IMR-90 (cell line): ENCODE measurements at regions not wholly inside any gene's neighbourhood (a gene's known extent, or its start where the extent isn't known, plus 50 kb on each side); places are given as distances from the start of the nearest gene placed in this dataset.

Experiments used
- ATAC-seq: fragments of 200-7000 bp; cut with Tn5 transposase; 2 replicates; pipeline ENCODE4 v1.9.1; 2020; ENCODE audit warnings: low read depth, mild to moderate bottlenecking, moderate library complexity
- BruUV-seq: library from RNA; stranded (reverse); fragments of 400-500 nt; replicated peaks from 2 replicates; lab custom pipeline; 2021; lab: Mats Ljungman, UMichigan
- CTCF ChIA-PET: fragments of 300-600 bp; formaldehyde crosslinking; extraction: SDS; loops from one replicate; lab custom pipeline; 2021; ENCODE audit warnings: antibody characterized with exemption; lab: Yijun Ruan, JAX
- POLR2A ChIA-PET: fragments of 300-600 bp; sonication (Branson Sonifier 250); formaldehyde crosslinking; loops from one replicate; lab custom pipeline; 2022; ENCODE audit warnings: antibody characterized with exemption; ENCODE audit not compliant: unreplicated experiment; lab: Charles Lee
- DNase-seq: peaks from one replicate; pipeline ENCODE4 v3.0.0; 2013
- H2AFZ ChIP-seq: replicated peaks from 2 replicates; pipeline ENCODE3; 2013; ENCODE audit warnings: low read length, mild to moderate bottlenecking; ENCODE audit not compliant: poor library complexity
- H2AK5ac ChIP-seq: 2 replicates; pipeline ENCODE4 v1.6.1; 2013; ENCODE audit warnings: low read depth, low read length, inconsistent platforms
- H2AK9ac ChIP-seq: replicated peaks from 2 replicates; pipeline ENCODE3; 2013; ENCODE audit warnings: mild to moderate bottlenecking, low read depth, low read length, moderate library complexity; ENCODE audit not compliant: poor library complexity
- H2BK120ac ChIP-seq: 2 replicates; pipeline ENCODE4 v1.6.1; 2013; ENCODE audit warnings: low read depth, low read length, inconsistent platforms
- H2BK15ac ChIP-seq: 3 replicates; pipeline ENCODE4 v1.6.1; 2013; ENCODE audit warnings: low read depth, low read length, inconsistent platforms
- H2BK20ac ChIP-seq: 2 replicates; pipeline ENCODE4 v1.6.1; 2013; ENCODE audit warnings: low read depth, mild to moderate bottlenecking, inconsistent platforms, low read length, moderate library complexity
- H2BK5ac ChIP-seq: 2 replicates; pipeline ENCODE4 v1.6.1; 2013; ENCODE audit warnings: mild to moderate bottlenecking, low read depth, low read length, inconsistent platforms; ENCODE audit not compliant: poor library complexity, severe bottlenecking
- H3K14ac ChIP-seq: replicated peaks from 2 replicates; pipeline ENCODE4 v1.6.1; 2013; ENCODE audit warnings: low read depth, low read length, inconsistent platforms
- H3K18ac ChIP-seq: 2 replicates; pipeline ENCODE4 v1.6.1; 2013; ENCODE audit warnings: low read depth, low read length, control low read depth
- H3K23ac ChIP-seq: 2 replicates; pipeline ENCODE4 v1.6.1; 2013; ENCODE audit warnings: low read depth, low read length, inconsistent platforms
- H3K27ac ChIP-seq: 2 replicates; pipeline ENCODE4 v1.5.1; 2013; ENCODE audit warnings: mild to moderate bottlenecking, control low read depth, low read length; ENCODE audit not compliant: insufficient read depth
- H3K27me3 ChIP-seq: 2 replicates; pipeline ENCODE4 v1.6.1; 2013; ENCODE audit warnings: low read length; ENCODE audit not compliant: control insufficient read depth, insufficient read depth
- H3K36me3 ChIP-seq: 2 replicates; pipeline ENCODE4 v1.6.1; 2013; ENCODE audit warnings: low read length, mixed read lengths; ENCODE audit not compliant: control insufficient read depth, insufficient read depth
- H3K4ac ChIP-seq: 2 replicates; pipeline ENCODE4 v1.6.1; 2013; ENCODE audit warnings: low read depth, low read length, inconsistent platforms
- H3K4me1 ChIP-seq: 2 replicates; pipeline ENCODE4 v1.6.1; 2013; ENCODE audit warnings: low read length, mixed read lengths; ENCODE audit not compliant: control insufficient read depth, insufficient read depth
- H3K4me2 ChIP-seq: 2 replicates; pipeline ENCODE4 v1.6.1; 2013; ENCODE audit warnings: low read depth, mild to moderate bottlenecking, control low read depth, low read length, moderate library complexity
- H3K4me3 ChIP-seq: 2 replicates; pipeline ENCODE4 v1.5.1; 2013; ENCODE audit warnings: low read depth, mild to moderate bottlenecking, control low read depth, low read length, moderate library complexity; ENCODE audit not compliant: insufficient read depth
- H3K56ac ChIP-seq: 2 replicates; pipeline ENCODE4 v1.6.1; 2013; ENCODE audit warnings: low read length, inconsistent platforms; ENCODE audit not compliant: insufficient read depth; ENCODE audit errors: extremely low read depth
- H3K79me1 ChIP-seq, 2 experiments: 2 replicates each; pipeline ENCODE4 v1.6.1; 2013; ENCODE audit warnings: low read length in 2 of 2, inconsistent platforms in 1 of 2, low read depth in 1 of 2
- H3K9ac ChIP-seq: 2 replicates; pipeline ENCODE4 v1.6.1; 2013; ENCODE audit warnings: low read depth, low read length, control low read depth
- H3K9me1 ChIP-seq: 2 replicates; pipeline ENCODE4 v1.6.1; 2013; ENCODE audit warnings: low read length, inconsistent platforms; ENCODE audit not compliant: insufficient read depth
- H3K9me3 ChIP-seq: 2 replicates; pipeline ENCODE4 v1.6.1; 2013; ENCODE audit warnings: low read length; ENCODE audit not compliant: control insufficient read depth, insufficient read depth
- H4K20me1 ChIP-seq: 2 replicates; pipeline ENCODE4 v1.6.1; 2013; ENCODE audit warnings: low read length, inconsistent platforms; ENCODE audit not compliant: insufficient read depth
- H4K5ac ChIP-seq: 2 replicates; pipeline ENCODE4 v1.6.1; 2013; ENCODE audit warnings: mild to moderate bottlenecking, low read depth, low read length, control low read depth
- H4K8ac ChIP-seq, 2 experiments: 2 replicates each; pipeline ENCODE4 v1.6.1; 2013; ENCODE audit warnings: low read depth in 2 of 2, low read length in 2 of 2, control low read depth in 1 of 2, inconsistent platforms in 1 of 2
- H4K91ac ChIP-seq: 2 replicates; pipeline ENCODE4 v1.6.1; 2013; ENCODE audit warnings: low read depth, low read length, inconsistent platforms; ENCODE audit not compliant: insufficient read depth
- CEBPB ChIP-seq: IDR thresholded peaks from 2 replicates; pipeline ENCODE4 v1.6.1; 2012; ENCODE audit warnings: low read depth, low read length, improper control_type of control experiment
- MAZ ChIP-seq: IDR thresholded peaks from 2 replicates; pipeline ENCODE4 v1.6.1; 2012; ENCODE audit warnings: low read depth, mild to moderate bottlenecking, low read length, improper control_type of control experiment, moderate library complexity, borderline replicate concordance
- MXI1 ChIP-seq: IDR thresholded peaks from 2 replicates; pipeline ENCODE4 v1.6.1; 2012; ENCODE audit warnings: low read depth, mild to moderate bottlenecking, low read length, moderate library complexity, borderline replicate concordance
- RAD21 ChIP-seq: IDR thresholded peaks from 2 replicates; pipeline ENCODE4 v1.6.1; 2012; ENCODE audit warnings: low read length, improper control_type of control experiment
- whole genome bisulfite sequencing, 2 experiments: methylation state at CpG; one replicate each; pipeline versions ENCODE4 v1.1.5 to v1.1.7; 2013; ENCODE audit warnings: missing lambda C conversion rate in 2 of 2; ENCODE audit not compliant: insufficient read length in 1 of 2; ENCODE audit errors: extremely low coverage in 2 of 2; 5-methylcytosine and 5-hydroxymethylcytosine counted together
- dilution Hi-C: fragments of 300-500 bp; cut with HindIII; formaldehyde crosslinking; loops from one replicate; pipeline ENCODE4 v1.14.3; 2018; ENCODE audit warnings: low sequenced_read_pairs; ENCODE audit not compliant: unreplicated experiment
- in situ Hi-C: fragments of 300-500 bp; cut with MboI; formaldehyde crosslinking; loops from 3 replicates; pipeline ENCODE4 v1.14.3; 2019; ENCODE audit warnings: low sequenced_read_pairs, inconsistent platforms, mixed read lengths
- intact Hi-C: fragments of 100-400 bp; cut with micrococcal nuclease; formaldehyde crosslinking; loops from 2 replicates; pipeline ENCODE4 v1.10.0; 2022
- TF ChIP-seq, protein P1 (sequence below): fragments of 150-350 bp; IDR thresholded peaks from 2 replicates; pipeline ENCODE4 v1.6.1; 2017; ENCODE audit warnings: mild to moderate bottlenecking, antibody characterized with exemption, low read length, low read depth
- TF ChIP-seq, protein P2 (sequence below): conservative IDR thresholded peaks from 2 replicates; pipeline ENCODE4 v1.5.1; 2012; ENCODE audit warnings: mild to moderate bottlenecking, low read depth, low read length, improper control_type of control experiment

DNA sequence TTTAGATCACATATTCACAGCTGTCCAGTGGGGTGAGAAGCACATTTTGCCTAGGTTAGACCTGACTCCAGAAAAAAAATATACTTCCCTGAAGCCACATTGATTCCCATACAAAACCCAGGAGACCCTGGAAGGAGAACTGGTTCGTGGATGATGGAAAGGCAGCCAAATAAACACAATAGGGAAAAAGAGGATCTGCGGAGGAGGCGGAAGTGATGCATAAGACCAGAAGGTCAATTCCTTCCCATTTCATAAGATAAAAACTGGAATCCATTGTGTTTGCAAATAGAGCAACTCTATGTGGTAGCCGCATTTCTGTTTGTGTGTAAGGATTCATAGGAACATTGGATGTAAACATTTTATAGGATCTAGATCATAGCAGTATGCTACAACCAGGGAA is 781.9 kb upstream of the GRM7 start:
- ATAC-seq = no peak
- Histone ChIP-seq H2BK15ac (no peak overlapping the region), H3K27ac (no peak overlapping the region), H4K5ac (no peak overlapping the region), H3K14ac (no peak overlapping the region), H3K18ac (no peak overlapping the region), H2AK9ac (no peak overlapping the region), H3K4me2 (no peak overlapping the region), H2AFZ (no peak overlapping the region), H2BK120ac (no peak overlapping the region), H2BK20ac (no peak overlapping the region), H2BK5ac (no peak overlapping the region), H3K79me1 (no peaks in the 10 kb centered on the region), H2AK5ac (no peak overlapping the region), H3K4me3 (no peak overlapping the region), H4K8ac (no peak overlapping the region), H4K20me1 (no peaks in the 10 kb centered on the region), H3K9ac (no peak overlapping the region), H3K27me3 (no peaks in the 10 kb centered on the region), H4K91ac (no peak overlapping the region), H3K4me1 (no peaks in the 10 kb centered on the region), H3K36me3 (no peaks in the 10 kb centered on the region), H3K56ac (no peak overlapping the region), H3K9me1 (no peaks in the 10 kb centered on the region), H3K4ac (no peak overlapping the region), H3K9me3 (peaks cover 6% of the 10 kb centered on the region), H3K23ac (no peak overlapping the region)
- DNase-seq = no peak
- ChIA-PET CTCF (no interaction called here), POLR2A (no interaction called here)
- dilution Hi-C loops = no loop called here
- TF ChIP-seq MAZ = no peak
- TF ChIP-seq, protein P1, sequence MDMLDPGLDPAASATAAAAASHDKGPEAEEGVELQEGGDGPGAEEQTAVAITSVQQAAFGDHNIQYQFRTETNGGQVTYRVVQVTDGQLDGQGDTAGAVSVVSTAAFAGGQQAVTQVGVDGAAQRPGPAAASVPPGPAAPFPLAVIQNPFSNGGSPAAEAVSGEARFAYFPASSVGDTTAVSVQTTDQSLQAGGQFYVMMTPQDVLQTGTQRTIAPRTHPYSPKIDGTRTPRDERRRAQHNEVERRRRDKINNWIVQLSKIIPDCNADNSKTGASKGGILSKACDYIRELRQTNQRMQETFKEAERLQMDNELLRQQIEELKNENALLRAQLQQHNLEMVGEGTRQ = no peak
- no peak for TF ChIP-seq MXI1
- TF ChIP-seq, protein P2, sequence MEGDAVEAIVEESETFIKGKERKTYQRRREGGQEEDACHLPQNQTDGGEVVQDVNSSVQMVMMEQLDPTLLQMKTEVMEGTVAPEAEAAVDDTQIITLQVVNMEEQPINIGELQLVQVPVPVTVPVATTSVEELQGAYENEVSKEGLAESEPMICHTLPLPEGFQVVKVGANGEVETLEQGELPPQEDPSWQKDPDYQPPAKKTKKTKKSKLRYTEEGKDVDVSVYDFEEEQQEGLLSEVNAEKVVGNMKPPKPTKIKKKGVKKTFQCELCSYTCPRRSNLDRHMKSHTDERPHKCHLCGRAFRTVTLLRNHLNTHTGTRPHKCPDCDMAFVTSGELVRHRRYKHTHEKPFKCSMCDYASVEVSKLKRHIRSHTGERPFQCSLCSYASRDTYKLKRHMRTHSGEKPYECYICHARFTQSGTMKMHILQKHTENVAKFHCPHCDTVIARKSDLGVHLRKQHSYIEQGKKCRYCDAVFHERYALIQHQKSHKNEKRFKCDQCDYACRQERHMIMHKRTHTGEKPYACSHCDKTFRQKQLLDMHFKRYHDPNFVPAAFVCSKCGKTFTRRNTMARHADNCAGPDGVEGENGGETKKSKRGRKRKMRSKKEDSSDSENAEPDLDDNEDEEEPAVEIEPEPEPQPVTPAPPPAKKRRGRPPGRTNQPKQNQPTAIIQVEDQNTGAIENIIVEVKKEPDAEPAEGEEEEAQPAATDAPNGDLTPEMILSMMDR = no peak
- TF ChIP-seq CEBPB = no peak
- no peak for TF ChIP-seq RAD21
- no TSS peak for BruUV-seq
- in situ Hi-C loops = no loop called here
- intact Hi-C loops = no loop called here
- WGBS, 2 experiments = no CpG with 5 or more reads among the region's 4 CpGs
